K562 (cell line): ENCODE measurements at regions not wholly inside any gene's neighbourhood (a gene's known extent, or its start where the extent isn't known, plus 50 kb on each side); places are given as distances from the start of the nearest gene placed in this dataset.

Source experiments
- ARID4B ChIP-seq: sonication (generic); formaldehyde crosslinking; IDR thresholded peaks from 2 replicates; pipeline ENCODE4 v1.8.0; 2022; ENCODE audit warnings: mild to moderate bottlenecking, missing genetic modification reagents
- CHD7 ChIP-seq: fragments of 200-600 bp; sonication (generic); IDR thresholded peaks from one replicate; pipeline ENCODE4 v1.6.1; 2012; ENCODE audit warnings: mild to moderate bottlenecking, low read depth, low read length, inconsistent platforms
- HMBOX1 ChIP-seq: sonication (generic); IDR thresholded peaks from 2 replicates; pipeline ENCODE4 v1.6.1; 2016
- PTBP1 ChIP-seq: fragments of 200-400 bp; formaldehyde crosslinking; IDR thresholded peaks from 2 replicates; pipeline ENCODE4 v1.6.1; 2017; ENCODE audit warnings: low read depth, low read length
- SLC30A9 ChIP-seq: fragments of 250-450 bp; sonication (Bioruptor Pico); IDR thresholded peaks from 2 replicates; pipeline ENCODE4 v1.8.0; 2022; ENCODE audit warnings: mild to moderate bottlenecking, moderate library complexity
- SMARCC2 ChIP-seq: fragments of 450-650 bp; IDR thresholded peaks from 2 replicates; pipeline ENCODE4 v1.6.1; 2017; ENCODE audit warnings: antibody characterized with exemption, moderate library complexity, mild to moderate bottlenecking, low read depth
- ZNF324 ChIP-seq: fragments of 250-450 bp; sonication (Bioruptor Pico); IDR thresholded peaks from 2 replicates; pipeline ENCODE4 v1.4.0; 2020; ENCODE audit warnings: mild to moderate bottlenecking
- ZNF586 ChIP-seq: fragments of 450-650 bp; formaldehyde crosslinking; conservative IDR thresholded peaks from 2 replicates; pipeline ENCODE4 v1.4.0; 2020; ENCODE audit warnings: mild to moderate bottlenecking, moderate library complexity

- TF ChIP-seq CHD7 (no peak), SLC30A9 (CRISPR knock-in tag) (no peak), ARID4B (CRISPR knock-in tag) (no peak), HMBOX1 (no peak), ZNF586 (CRISPR knock-in tag) (no peak), ZNF324 (no peak), PTBP1 (no peak), SMARCC2 (no peak)
These were observed 126.9 kb upstream of the PIK3C3 start (continued) for GRCh38 chr18:41828137-41828536.
